A549 (cell line): ENCODE measurements at regions not wholly inside any gene's neighbourhood (a gene's known extent, or its start where the extent isn't known, plus 50 kb on each side); places are given as distances from the start of the nearest gene placed in this dataset.

Source experiments
- ATAC-seq, 2 experiments: fragments of 200-7000 bp in 1 of 2; fragments of >200 bp in 1 of 2; cut with Nextera tagmentation in 1 of 2; cut with Tn5 transposase in 1 of 2; 3 replicates each; pipeline versions ENCODE4 v1.8.0 to v1.9.1; 2018 to 2020; ENCODE audit warnings: mild to moderate bottlenecking in 1 of 2, moderate library complexity in 1 of 2
- CTCF ChIA-PET: fragments of 300-600 bp; sonication (Branson Sonifier 250); formaldehyde crosslinking; extraction: SDS; loops from one replicate; lab custom pipeline; 2021; ENCODE audit warnings: antibody characterized with exemption, inconsistent platforms; lab: Yijun Ruan, JAX
- POLR2A ChIA-PET: fragments of 350-600 bp; formaldehyde crosslinking; extraction: SDS; loops from one replicate; lab custom pipeline; 2021; ENCODE audit warnings: antibody characterized with exemption, inconsistent platforms; lab: Yijun Ruan, JAX
- DNase-seq, 2 experiments: peaks; one replicate each; pipeline versions ENCODE4 v3.0.0 to v3.0.0-alpha.2; 2011 to 2016; ENCODE audit warnings: low read depth in 1 of 2, low spot score in 1 of 2
- FAIRE-seq: peaks from 2 replicates; lab custom pipeline; 2011; peaks lifted over from hg19 to GRCh38; lab: Jason Lieb, UNC
- H3K27ac ChIP-seq, 2 experiments: fragments of >200 bp; sonication (Bioruptor Twin); formaldehyde crosslinking; 3 replicates each; pipeline ENCODE4 v1.5.1; 2016 to 2017
- H3K4me1 ChIP-seq: fragments of >200 bp; sonication (Bioruptor Twin); formaldehyde crosslinking; 3 replicates; pipeline ENCODE4 v1.6.1; 2016
- H3K4me2 ChIP-seq: fragments of >200 bp; sonication (Bioruptor Twin); formaldehyde crosslinking; 3 replicates; pipeline ENCODE4 v1.6.1; 2016
- H3K4me3 ChIP-seq: fragments of >200 bp; sonication (Bioruptor Twin); formaldehyde crosslinking; 3 replicates; pipeline ENCODE4 v1.5.1; 2016
- H3K9me3 ChIP-seq: fragments of >200 bp; sonication (Bioruptor Twin); formaldehyde crosslinking; 3 replicates; pipeline ENCODE4 v1.6.1; 2016
- CBX8 ChIP-seq: fragments of 200-600 bp; sonication (generic); IDR thresholded peaks from 2 replicates; pipeline ENCODE4 v1.6.1; 2016
- EHMT2 ChIP-seq: fragments of 200-600 bp; sonication (generic); IDR thresholded peaks from 2 replicates; pipeline ENCODE4 v1.6.1; 2016; ENCODE audit warnings: antibody characterized with exemption, low read depth, mild to moderate bottlenecking, moderate library complexity
- FOSB ChIP-seq: fragments of 250-450 bp; sonication (Bioruptor Pico); IDR thresholded peaks from 2 replicates; pipeline ENCODE4 v1.5.0; 2020; ENCODE audit warnings: mild to moderate bottlenecking, moderate library complexity
- FOSL2 ChIP-seq, 2 experiments: fragments of 450-650 bp in 1 of 2; fragments of >200 bp in 1 of 2; sonication (Bioruptor Twin) in 1 of 2; formaldehyde crosslinking; IDR thresholded peaks; 2 replicates each; pipeline versions ENCODE4 v1.5.0 to v1.6.1; 2016 to 2020; ENCODE audit warnings: mild to moderate bottlenecking in 1 of 2, moderate library complexity in 1 of 2
- HOXA7 ChIP-seq: fragments of 250-450 bp; sonication (Bioruptor Pico); IDR thresholded peaks from 2 replicates; pipeline ENCODE4 v1.5.0; 2020; ENCODE audit warnings: mild to moderate bottlenecking, moderate library complexity
- MAFK ChIP-seq: fragments of 450-650 bp; IDR thresholded peaks from 2 replicates; pipeline ENCODE4 v1.6.1; 2014; ENCODE audit not compliant: partially characterized antibody
- RARB ChIP-seq: fragments of 250-450 bp; sonication (Bioruptor Pico); IDR thresholded peaks from 2 replicates; pipeline ENCODE4 v1.8.0; 2021; ENCODE audit warnings: mild to moderate bottlenecking, moderate library complexity
- RCOR1 ChIP-seq: fragments of 150-350 bp; IDR thresholded peaks from 2 replicates; pipeline ENCODE4 v1.6.1; 2014; ENCODE audit warnings: antibody characterized with exemption, low read length, low read depth
- TFCP2L1 ChIP-seq: fragments of 250-450 bp; sonication (Bioruptor Pico); IDR thresholded peaks from 2 replicates; pipeline ENCODE4 v1.5.0; 2021; ENCODE audit warnings: mild to moderate bottlenecking
- TP53 ChIP-seq: fragments of 250-450 bp; sonication (Bioruptor Pico); IDR thresholded peaks from 2 replicates; pipeline ENCODE4 v1.5.0; 2021; ENCODE audit warnings: mild to moderate bottlenecking, moderate library complexity
- ZFP36 ChIP-seq: fragments of 450-650 bp; IDR thresholded peaks from 2 replicates; pipeline ENCODE4 v1.6.1; 2014; ENCODE audit warnings: borderline replicate concordance; ENCODE audit not compliant: partially characterized antibody
- WGBS: methylation state at CpG from one replicate; pipeline ENCODE4 v1.1.6; 2017; ENCODE audit errors: missing lambda C conversion rate; 5-methylcytosine and 5-hydroxymethylcytosine counted together
- TF ChIP-seq, protein P1 (sequence below): fragments of 200-600 bp; sonication (generic); IDR thresholded peaks from 2 replicates; pipeline ENCODE4 v1.6.1; 2016; ENCODE audit warnings: antibody characterized with exemption, mild to moderate bottlenecking, moderate library complexity
- TF ChIP-seq, protein P2 (sequence below): IDR thresholded peaks from 2 replicates; pipeline ENCODE4 v1.6.1; 2012; ENCODE audit warnings: low read depth, borderline replicate concordance
- TF ChIP-seq, protein P3 (sequence below): fragments of 150-350 bp; IDR thresholded peaks from 2 replicates; pipeline ENCODE4 v1.6.1; 2014; ENCODE audit warnings: low read depth, mild to moderate bottlenecking, low read length
- TF ChIP-seq, protein P4 (sequence below): IDR thresholded peaks from 2 replicates; pipeline ENCODE4 v1.6.1; 2012
- TF ChIP-seq, protein P5 (sequence below): fragments of >200 bp; sonication (Bioruptor Twin); formaldehyde crosslinking; IDR thresholded peaks from 3 replicates; pipeline ENCODE4 v1.6.1; 2016

DNA sequence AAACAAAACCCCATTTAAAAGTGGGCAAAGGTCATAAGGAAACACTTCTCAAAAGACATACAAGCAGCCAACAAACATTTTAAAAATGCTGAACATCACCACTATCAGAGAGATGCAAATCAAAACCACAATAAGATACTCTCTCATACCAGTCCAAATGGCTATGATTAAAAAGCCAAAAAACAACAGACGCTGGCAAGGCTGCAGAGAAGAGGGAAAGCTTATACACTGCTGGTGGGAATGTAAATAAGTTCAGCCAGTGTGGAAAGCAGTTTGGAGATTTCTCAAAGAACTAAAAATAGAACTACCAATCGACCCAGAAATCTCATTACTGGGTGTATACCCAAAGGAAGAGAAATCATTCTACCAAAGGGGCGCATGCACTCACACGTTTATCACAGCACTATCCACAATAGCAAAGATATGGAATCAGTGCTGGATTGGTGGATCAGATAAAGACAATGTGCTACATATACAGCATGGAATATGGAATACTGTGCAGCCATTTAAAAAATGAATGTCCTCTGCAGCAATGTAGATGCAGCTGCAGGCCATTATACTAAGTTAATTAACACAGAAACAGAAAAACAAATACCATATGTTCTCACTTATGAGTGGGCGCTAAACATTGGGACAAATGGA lies 102.1 kb upstream of the DAAM1 start:
- Histone ChIP-seq H3K4me1 (no peaks in the 10 kb centered on the region), H3K27ac (no peak overlapping the region), H3K9me3 (no peaks in the 10 kb centered on the region), H3K4me2 (no peak overlapping the region), H3K4me3 (no peak overlapping the region)
- FAIRE-seq (no peak), DNase-seq (no peak), ATAC-seq (no peak)
- CTCF ChIA-PET, result interaction anchor here (0.6 kb wide), 2 partner anchors 58 to 258 kb away, joined by 3 to 4 read pairs; no protein-coding TSS in a partner anchor
- TF ChIP-seq, protein P1, sequence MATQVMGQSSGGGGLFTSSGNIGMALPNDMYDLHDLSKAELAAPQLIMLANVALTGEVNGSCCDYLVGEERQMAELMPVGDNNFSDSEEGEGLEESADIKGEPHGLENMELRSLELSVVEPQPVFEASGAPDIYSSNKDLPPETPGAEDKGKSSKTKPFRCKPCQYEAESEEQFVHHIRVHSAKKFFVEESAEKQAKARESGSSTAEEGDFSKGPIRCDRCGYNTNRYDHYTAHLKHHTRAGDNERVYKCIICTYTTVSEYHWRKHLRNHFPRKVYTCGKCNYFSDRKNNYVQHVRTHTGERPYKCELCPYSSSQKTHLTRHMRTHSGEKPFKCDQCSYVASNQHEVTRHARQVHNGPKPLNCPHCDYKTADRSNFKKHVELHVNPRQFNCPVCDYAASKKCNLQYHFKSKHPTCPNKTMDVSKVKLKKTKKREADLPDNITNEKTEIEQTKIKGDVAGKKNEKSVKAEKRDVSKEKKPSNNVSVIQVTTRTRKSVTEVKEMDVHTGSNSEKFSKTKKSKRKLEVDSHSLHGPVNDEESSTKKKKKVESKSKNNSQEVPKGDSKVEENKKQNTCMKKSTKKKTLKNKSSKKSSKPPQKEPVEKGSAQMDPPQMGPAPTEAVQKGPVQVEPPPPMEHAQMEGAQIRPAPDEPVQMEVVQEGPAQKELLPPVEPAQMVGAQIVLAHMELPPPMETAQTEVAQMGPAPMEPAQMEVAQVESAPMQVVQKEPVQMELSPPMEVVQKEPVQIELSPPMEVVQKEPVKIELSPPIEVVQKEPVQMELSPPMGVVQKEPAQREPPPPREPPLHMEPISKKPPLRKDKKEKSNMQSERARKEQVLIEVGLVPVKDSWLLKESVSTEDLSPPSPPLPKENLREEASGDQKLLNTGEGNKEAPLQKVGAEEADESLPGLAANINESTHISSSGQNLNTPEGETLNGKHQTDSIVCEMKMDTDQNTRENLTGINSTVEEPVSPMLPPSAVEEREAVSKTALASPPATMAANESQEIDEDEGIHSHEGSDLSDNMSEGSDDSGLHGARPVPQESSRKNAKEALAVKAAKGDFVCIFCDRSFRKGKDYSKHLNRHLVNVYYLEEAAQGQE, result no peak
- TF ChIP-seq EHMT2, result no peak
- TF ChIP-seq, protein P2, sequence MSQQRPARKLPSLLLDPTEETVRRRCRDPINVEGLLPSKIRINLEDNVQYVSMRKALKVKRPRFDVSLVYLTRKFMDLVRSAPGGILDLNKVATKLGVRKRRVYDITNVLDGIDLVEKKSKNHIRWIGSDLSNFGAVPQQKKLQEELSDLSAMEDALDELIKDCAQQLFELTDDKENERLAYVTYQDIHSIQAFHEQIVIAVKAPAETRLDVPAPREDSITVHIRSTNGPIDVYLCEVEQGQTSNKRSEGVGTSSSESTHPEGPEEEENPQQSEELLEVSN, result no peak
- TF ChIP-seq ZFP36, result no peak
- no peak for TF ChIP-seq MAFK
- no peak for TF ChIP-seq CBX8
- POLR2A ChIA-PET, result no interaction called here
- WGBS, result 60% methylated on average over 5 of the region's 5 CpGs

DNA sequence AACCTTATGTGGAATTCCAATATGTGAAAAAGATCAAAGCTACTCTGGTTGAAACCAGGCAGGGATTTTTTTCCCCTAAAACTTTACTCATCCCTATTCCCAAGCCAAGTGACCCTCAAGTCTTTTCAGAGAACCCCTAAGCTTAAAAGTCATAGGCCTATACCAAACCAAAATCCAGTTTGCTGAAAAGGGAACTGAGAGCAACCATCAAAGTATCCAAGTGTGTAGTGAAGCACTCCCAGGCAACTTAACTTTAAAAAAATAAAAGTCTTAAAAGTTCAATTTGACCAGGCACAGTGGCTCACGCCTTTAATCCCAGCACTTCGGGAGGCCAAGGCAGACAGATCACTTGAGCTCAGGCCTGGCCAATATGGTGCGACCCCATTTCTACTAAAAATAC lies 101.2 kb upstream of the DAAM1 start:
- Histone ChIP-seq H3K4me1 (no peaks in the 10 kb centered on the region), H3K4me3 (no peak overlapping the region), H3K4me2 (no peak overlapping the region), H3K27ac (no peak overlapping the region), H3K9me3 (no peaks in the 10 kb centered on the region)
- no peak for TF ChIP-seq EHMT2
- FAIRE-seq (no peak), DNase-seq (no peak), ATAC-seq (no peak)
- CTCF ChIA-PET, result no interaction called here
- POLR2A ChIA-PET, result no interaction called here
- 49% methylated on average over 3 of the region's 3 CpGs for WGBS

DNA sequence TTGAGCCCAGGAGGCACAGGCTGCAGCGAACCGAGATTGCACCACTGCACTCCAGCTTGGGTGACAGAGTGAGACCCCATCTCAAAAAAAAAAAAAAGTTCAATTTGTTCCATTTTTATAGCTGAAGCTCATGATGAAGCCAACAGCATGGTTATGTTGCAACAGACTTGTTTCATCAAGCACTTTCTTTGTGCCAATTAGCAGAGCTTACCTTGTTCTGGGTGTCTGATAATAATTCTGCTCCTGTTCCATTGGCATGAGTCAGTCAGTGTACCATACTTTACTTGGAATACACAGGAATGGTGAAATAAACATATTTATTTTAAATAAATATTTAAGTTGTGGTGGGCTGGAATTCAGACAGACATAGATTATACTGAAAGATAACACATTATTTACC lies 100.8 kb upstream of the DAAM1 start:
- WGBS, result 42% methylated on average over 2 of the region's 2 CpGs
- Histone ChIP-seq H3K9me3 (no peaks in the 10 kb centered on the region), H3K27ac (no peak overlapping the region), H3K4me3 (no peak overlapping the region), H3K4me2 (no peak overlapping the region), H3K4me1 (no peaks in the 10 kb centered on the region)
- no peak for ATAC-seq
- CTCF ChIA-PET, result no interaction called here
- TF ChIP-seq RCOR1, result no peak
- no peak for TF ChIP-seq FOSB (CRISPR knock-in tag)
- FAIRE-seq, result no peak
- POLR2A ChIA-PET, result no interaction called here
- no peak for DNase-seq

DNA sequence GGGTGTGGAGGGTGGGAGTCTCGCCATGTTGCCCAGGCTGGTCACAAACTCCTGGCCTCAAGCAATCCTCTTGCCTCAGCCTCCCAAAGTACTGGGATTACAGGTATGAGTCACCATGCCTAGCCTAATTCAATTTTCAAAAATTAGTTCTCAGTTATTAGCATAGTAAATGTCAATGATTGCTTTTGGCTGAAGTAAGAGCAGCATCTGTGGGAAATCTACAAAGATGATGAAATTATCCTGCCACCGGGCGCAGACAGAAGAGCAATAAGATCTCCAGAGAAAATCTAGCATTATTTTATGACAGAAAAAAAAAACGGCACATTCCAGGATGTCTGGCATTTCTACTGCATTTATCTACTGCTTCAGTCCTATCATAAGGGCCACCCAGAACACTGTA lies 97.9 kb upstream of the DAAM1 start:
- Histone ChIP-seq H3K4me3 (no peak overlapping the region), H3K9me3 (no peaks in the 10 kb centered on the region), H3K4me2 (no peak overlapping the region), H3K27ac (no peak overlapping the region), H3K4me1 (no peaks in the 10 kb centered on the region)
- ATAC-seq, result no peak
- DNase-seq, result no peak
- no peak for FAIRE-seq
- 59% methylated on average over 4 of the region's 4 CpGs for WGBS
- ChIA-PET CTCF (interaction anchor here (1.4 kb wide), 1 partner anchor 35 kb away, joined by 3 read pairs; no protein-coding TSS in a partner anchor), POLR2A (no interaction called here)
- TF ChIP-seq TP53 (CRISPR knock-in tag) (no peak), FOSL2 (IDR thresholded peaks at IDR 0.05) (no peak), FOSL2 (CRISPR knock-in tag; IDR thresholded peaks at IDR 0.05) (peak; percentile 32; the same call in 1 of the 2 replicates)

DNA sequence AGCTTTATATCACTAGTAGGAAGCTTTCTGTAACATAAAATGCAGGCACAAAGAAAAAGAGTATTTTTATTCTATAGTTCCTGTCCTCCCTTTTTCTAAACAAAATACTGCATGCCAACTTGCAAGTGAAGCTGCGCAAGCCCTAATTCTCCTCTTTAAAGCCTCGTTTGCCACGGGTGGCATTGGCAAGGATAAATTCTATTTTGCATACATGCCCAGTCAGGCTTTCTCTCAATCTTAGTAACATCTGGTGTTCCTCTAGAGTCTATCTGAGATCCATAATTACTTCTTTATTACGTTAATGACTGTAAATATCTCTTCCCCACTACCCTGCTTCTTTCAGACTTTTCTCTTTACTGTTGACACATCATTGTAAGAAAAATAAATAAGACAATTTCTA lies 97.1 kb upstream of the DAAM1 start:
- Histone ChIP-seq H3K4me2 (no peak overlapping the region), H3K4me1 (no peaks in the 10 kb centered on the region), H3K9me3 (no peaks in the 10 kb centered on the region), H3K27ac (no peak overlapping the region), H3K4me3 (no peak overlapping the region)
- FAIRE-seq (no peak), DNase-seq (no peak), ATAC-seq (no peak)
- TF ChIP-seq TFCP2L1 (CRISPR knock-in tag), result no peak
- TF ChIP-seq RARB, result no peak
- no peak for TF ChIP-seq HOXA7 (CRISPR knock-in tag)
- TF ChIP-seq, protein P3, sequence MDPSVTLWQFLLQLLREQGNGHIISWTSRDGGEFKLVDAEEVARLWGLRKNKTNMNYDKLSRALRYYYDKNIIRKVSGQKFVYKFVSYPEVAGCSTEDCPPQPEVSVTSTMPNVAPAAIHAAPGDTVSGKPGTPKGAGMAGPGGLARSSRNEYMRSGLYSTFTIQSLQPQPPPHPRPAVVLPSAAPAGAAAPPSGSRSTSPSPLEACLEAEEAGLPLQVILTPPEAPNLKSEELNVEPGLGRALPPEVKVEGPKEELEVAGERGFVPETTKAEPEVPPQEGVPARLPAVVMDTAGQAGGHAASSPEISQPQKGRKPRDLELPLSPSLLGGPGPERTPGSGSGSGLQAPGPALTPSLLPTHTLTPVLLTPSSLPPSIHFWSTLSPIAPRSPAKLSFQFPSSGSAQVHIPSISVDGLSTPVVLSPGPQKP, result no peak
- TF ChIP-seq, protein P4, sequence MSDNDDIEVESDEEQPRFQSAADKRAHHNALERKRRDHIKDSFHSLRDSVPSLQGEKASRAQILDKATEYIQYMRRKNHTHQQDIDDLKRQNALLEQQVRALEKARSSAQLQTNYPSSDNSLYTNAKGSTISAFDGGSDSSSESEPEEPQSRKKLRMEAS, result no peak
- TF ChIP-seq, protein P5, sequence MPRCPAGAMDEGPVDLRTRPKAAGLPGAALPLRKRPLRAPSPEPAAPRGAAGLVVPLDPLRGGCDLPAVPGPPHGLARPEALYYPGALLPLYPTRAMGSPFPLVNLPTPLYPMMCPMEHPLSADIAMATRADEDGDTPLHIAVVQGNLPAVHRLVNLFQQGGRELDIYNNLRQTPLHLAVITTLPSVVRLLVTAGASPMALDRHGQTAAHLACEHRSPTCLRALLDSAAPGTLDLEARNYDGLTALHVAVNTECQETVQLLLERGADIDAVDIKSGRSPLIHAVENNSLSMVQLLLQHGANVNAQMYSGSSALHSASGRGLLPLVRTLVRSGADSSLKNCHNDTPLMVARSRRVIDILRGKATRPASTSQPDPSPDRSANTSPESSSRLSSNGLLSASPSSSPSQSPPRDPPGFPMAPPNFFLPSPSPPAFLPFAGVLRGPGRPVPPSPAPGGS, result no peak
- WGBS, result 43% methylated on average over 4 of the region's 4 CpGs
- ChIA-PET CTCF (interaction anchor here (1.1 to 1.4 kb wide), 3 partner anchors 32 to 590 kb away, joined by 3 read pairs; no protein-coding TSS in a partner anchor), POLR2A (no interaction called here)
